Inflammatory macrophage (primary cell): ENCODE measurements at regions not wholly inside any gene's neighbourhood (a gene's known extent, or its start where the extent isn't known, plus 50 kb on each side); places are given as distances from the start of the nearest gene placed in this dataset.

Source experiments
- DNase-seq, 2 donors: peaks; one replicate each; pipeline ENCODE4 v3.0.0-alpha.2; 2020 to 2022

DNA sequence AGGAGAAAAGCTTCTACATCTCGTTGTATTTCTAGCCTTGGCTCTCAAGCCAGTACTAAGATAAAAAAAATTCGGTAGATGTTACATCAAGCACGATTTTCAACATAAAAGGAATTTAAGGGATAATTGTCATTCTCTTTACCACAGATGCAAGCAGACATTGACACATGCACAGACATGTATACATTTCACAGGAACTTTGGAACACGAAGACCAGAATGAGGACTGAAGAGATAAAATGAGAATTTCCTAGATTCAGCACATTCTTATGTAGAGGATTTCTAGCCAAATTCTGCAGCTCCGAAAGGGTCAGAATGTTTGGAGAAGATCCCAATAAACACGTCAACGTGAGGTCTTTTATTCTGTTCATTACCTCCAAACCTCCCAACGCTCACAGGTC is 284.5 kb upstream of the ARGLU1 start:
- no peak for DNase-seq

DNA sequence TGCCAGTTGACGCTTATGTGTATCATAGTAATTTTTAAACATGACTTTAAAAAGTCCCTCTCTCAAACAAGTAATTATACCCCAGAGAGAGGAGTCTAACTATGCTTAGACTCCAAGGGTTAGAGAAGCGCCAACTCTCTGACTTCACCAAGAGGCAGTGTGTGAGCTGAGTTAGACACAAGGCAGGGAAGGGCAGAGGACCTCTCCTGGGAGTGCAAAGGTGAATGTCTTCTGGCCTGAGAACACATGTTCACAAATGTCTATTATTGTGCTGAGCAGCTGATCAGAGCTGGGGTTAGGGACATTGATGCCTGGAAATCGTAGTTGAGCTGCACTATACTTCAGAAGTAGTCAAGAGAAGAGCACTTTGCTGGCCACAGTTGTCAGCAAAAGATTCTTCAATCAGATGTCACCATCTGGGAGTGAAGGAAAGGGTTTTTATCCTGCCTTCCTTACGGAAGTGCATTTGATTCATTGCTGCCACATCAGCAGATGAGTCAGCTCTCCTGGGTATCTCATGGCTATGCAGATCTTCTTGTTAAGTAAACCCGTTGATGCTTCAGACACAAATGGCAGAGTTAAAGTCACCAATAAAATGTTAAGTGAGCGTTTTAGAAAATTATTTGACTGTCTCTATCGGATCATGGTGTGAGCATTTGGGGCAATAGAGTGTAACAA is 283.2 kb upstream of the ARGLU1 start:
- no peak for DNase-seq

DNA sequence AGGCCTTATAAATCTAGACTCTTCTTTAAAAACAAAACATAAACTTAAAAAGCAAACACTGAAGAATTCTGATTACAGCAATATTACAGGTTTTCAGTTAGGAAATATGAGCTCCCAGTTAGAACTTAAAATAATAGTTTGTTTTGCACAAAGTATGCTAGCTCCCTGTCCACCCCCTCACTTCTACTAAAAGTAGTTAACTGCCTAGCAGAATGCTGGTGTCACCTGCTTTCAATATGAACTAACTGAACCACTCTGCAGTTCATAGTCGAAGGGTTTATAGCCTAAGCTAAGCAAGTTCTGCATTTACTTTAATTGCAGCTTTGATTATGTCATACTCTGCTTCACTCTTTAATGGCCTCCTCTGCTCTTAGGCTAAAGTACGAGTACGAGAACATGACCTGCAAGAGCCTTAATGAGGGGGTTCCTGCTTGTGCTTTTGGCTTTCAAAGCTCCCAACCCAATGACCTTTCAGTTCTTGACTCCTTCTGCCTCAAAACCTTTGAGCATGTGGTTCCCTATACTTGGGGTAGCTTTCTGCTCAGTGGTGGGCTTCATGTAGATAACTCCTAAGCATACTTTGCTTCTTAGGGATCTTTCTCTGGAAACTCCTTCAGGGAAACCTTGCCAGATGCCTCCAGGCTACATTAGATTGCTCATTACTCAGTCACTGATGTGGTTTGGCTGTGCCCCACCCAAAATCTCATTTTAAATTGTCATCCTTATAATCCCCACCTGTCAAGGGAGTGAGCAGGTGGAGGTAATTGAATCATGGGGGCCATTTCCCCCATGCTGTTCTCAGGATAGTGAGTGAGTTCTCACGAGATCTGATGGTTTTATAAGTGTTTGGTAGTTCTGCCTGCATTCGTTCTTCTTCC is 278.9 kb upstream of the ARGLU1 start:
- DNase-seq, result no peak

DNA sequence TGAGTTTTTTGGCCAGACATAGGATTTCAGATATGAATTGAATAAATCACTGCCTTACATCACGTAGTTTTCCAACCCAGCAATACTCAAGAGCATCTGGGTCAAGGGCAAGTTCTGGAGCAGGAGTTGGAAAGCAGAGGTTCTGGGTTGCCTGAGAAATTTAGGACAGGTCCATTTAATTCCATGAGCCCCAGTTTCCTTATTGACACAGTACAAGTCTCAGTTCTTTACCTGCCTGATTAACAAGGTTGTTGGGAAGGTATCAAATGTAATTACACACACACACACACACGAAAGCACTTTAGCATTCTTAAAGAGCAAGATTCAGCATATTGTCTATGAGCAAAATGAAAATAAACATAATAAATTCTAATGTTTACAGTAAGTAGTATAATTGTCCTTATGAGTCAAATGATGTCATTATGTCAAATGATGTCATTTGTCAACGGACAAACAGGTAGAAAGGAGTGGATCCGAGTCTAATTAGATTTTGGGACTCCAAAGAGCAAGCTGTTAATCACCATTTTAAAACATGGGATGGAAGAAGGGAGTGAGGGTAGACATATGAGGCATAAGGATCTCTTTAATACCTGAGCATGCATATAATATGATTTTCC is 268.4 kb upstream of the ARGLU1 start:
- no peak for DNase-seq

DNA sequence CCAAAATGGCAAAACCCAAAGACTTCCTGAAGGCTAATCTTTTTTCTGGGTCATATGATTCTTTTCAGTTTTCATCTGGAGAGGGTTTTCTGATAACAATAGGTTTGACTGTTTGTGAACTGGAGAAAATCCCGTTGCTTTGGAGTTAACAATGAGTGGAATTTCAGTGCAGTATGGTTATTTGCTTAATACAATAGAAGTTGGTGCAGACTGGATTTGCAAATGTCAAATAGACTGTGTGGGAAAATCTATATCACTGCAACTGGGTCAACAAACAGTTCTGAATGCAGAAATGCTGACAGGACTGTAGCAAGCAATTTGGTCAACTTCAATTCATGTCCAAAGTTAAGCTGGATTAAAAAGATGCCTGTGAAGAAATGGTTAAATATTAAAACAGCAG is 267.5 kb upstream of the ARGLU1 start:
- no peak for DNase-seq

DNA sequence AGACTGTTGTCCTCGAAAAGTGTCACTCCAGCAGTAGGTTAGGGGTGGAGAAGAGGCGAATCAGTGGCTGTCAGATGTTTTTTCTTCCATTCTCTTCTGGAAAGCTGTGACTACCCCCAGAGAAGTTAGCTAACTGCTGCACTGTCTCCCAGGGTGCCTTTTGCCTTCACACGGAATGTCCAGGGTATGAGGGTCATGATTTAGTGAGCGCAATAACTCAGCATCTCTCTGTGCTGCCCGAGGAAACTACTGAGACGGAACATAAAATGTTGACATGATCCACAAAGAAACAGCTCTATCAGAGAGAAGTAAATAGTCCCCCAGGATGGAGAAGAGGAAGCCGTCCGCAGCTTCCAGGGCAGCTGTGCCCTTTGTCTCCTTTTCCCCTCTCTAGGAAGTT is 254.0 kb upstream of the ARGLU1 start:
- DNase-seq, result no peak

DNA sequence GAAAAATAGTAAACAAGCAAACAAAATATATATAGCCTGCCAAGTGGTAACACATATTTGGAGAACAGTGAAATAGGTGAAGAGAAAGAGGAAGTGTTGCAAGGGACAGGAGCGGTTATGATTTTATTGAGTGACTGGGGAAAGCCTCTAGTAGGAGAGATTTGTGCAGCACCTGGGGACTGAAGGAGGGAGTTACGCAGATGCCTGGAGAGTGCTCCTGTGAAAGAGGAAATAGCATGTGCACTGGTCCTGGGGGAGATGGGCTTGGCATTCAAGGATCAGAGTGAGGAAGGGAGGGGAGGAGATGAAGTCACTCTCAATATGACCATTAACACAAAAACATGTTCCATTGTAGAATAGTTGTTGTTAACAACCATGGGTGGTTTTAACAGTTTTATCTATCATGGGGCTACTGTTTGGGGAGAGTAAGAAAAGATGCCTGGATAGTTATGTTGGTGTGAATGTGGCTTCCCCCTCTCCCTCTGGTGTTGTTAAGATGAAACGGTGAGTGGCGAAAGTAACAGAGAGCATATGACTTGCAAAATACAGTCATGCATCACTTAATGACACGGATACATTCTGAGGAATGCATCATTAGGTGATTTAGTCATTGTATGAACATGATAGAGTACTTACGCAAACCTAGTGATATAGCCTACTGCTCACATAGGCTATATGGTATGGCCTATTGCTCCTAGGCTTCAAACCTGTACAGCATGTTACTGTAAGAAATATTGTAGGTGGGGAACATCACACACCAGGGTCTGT is 251.7 kb upstream of the ARGLU1 start:
- DNase-seq, result no peak

DNA sequence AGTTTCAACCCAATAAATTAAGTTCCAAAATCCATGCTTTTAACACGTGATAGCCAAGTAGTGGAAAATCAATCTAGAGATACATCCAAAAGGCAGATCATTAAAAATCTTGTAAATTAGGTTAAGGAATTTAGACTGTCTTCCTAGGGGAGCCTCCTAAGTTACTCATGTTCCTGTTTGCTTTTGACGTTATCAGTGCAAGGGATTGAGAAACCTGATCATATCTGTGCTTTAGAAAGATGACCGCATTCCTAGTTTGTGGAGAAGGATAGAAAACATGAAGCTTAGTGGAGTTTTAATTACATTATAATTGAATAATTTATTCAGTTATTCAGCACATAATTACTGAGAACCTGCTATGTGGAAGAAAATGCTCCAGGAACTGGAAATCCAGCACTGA is 251.0 kb upstream of the ARGLU1 start:
- DNase-seq, result no peak

DNA sequence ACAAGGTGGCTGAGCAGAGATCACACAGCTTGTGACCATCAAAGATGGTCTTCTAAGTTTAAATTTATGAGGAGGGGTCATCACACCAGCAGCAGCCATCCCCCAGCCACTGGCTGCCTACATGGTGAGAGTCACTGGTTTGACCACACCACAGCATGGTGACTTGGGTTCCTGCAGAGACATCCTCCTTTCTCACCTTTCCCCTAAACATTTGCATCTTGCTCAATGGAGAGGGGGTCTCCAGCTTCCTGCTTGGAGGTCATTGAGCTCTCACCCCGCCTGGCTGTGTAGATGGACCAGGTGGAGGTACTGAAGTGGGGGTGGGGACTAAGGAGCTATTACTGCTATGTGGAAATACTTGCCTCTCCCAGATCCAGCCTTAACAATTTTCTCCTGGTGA is 247.6 kb upstream of the ARGLU1 start:
- no peak for DNase-seq

DNA sequence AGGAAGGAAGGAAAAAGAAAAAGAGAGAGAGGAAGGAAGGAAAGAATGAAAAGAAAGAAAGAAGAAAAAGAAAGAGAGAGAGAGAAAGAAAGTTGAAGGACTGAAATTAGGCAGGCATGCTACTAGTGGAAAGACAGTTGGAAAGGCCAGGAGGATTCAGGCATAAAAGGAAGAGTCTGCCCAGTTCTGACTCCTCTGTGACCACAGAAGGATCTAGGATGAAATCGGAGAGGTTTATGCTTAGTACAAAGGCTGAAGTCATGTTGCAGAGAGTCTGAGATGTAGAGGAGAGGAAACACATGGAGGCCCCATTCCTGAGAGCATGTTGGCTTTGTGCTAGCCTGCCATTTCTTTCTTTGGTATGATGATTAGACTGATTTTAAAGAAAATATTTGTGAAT is 246.5 kb upstream of the ARGLU1 start:
- no peak for DNase-seq

DNA sequence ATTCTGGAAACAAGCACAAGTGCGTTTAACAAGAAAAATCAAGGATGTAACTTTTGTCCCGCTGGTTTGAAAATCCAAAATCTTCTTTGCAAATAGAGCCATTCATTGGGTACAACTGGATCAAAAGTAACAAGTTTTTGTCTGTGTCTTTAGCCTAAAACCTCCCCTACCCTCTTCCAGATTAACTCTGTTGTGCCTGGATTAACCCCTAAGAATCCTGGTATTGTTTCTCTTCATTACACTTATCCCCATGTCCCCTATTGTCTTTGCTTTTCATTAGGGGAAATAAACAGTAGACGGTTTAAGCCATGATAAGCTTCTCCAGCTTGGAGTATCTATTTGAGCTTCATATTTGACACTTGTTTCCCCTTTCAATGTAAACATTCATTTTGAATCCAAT is 242.1 kb upstream of the ARGLU1 start:
- DNase-seq, result no peak

DNA sequence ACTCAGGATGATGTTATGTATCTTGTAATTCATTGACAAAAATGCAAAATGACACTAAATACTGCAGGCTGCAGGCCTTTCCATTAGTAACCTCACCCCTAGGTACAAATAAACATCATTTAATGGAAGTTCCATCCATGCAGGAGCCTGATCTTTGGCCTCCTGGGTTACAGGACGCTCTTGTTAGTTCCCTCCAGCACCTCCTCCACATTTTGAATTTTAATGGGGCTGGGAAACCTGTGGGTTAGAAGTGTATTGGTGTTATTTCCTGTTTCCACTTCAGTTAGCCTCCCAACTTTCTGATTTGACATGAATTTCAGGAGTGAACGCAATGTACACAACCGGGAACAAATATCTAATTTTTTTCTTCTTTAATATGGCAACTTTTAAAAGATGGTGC is 237.1 kb upstream of the ARGLU1 start:
- no peak for DNase-seq

DNA sequence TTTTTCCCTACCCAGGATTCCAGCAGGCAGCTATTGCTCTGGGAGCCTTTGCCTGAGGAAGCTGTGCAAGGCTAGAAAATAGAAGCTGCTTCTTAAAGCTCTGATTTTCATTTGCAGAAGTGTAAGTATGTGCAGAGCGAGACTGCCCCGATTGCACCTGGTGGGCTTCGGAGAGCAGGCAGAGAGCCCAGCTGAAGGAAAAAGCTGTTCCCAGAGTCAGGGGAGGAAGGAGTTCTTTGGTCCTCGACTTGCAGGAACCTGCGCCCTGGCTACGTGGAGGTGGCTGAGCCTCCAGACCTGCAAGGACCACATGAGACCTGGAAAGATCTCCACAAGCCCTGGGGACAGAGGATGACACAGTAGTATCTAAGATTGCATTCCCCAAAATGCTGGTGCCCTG is 235.0 kb upstream of the ARGLU1 start:
- DNase-seq, result no peak

DNA sequence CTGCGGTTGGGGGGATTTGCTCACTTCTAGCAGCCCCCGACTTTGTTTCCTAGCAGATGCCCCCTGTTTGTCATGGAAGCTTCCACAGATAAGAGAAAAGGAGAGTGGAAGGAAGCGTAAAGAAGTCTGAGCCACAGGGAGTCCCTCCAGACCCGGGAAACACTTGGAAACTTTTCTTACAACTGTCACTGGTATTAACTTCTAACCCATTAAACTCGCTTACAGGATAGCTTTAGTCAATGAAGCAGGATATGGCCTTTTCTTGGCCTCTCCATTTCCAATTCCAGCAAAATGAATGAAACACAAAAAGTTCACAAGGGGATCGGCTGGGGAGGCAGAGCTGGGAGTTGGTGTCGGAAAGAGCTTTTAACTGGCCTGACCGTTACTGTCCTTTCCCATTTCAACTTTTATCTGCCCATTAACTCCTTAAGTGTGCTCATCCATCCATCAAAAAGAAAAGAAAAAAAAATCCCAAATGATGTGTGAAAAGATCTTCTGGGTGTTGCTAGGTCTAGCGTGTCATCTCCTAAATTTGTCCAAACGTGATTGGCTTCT is 231.9 kb upstream of the ARGLU1 start:
- no peak for DNase-seq

DNA sequence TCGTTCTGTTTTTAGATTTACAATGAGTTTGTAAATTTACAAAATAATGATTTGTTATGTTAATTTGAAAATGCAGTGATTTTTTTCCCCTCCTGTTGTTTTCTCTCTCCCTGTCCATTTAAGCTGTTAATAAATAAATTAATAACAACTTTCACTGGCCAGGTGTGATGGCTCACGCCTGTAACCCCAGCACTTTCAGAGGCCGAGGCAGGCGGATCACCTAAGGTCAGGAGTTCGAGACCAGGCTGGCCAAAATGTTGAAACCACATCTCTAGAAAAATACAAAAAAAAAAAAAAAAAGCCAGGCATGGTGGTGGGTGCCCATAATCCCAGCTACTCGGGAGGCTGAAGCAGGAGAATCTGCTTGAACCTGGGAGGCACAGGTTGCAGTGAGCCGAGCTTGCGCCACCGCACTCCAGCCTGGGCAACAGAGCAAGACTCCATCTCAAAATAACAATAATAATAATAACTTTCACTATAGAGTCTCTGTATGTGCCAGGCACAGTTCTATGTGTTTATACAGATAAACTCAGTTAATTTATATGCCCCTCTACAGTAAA is 229.2 kb upstream of the ARGLU1 start:
- DNase-seq, result no peak

DNA sequence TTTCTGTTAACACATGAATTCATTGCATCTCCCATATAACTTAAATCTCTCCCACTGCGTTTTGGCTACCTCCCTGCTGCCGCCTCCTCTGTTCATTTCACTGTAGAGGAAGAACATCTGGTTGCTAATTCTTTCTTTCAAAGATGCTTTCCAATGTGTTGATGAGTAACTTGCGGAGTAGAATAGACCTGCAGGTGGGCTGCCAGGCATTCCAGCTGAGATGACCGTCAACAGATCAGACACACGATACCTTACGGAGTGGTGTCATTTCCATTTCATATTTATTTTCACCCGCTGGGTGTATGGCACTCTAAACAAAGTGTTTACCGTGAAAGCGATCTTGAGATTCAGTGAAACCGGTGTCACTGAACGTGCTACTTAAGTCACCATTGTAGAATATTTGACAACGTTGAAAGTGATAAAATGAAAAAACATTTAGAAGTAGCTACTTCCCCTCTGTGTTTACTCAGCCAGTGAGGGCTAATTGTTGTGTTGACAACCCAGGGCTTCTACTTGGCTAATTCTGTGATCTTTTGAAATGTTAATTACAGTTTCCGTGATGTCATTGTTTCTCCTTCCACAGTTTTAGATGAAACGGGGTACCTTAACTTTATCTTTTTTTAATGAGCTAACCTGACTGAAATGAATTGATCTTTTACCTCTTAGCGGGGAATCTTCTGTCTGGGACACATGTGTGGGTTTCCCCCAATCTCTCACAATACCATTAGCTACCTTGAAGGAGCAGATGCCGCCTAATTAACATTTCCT is 228.5 kb upstream of the ARGLU1 start:
- no peak for DNase-seq

DNA sequence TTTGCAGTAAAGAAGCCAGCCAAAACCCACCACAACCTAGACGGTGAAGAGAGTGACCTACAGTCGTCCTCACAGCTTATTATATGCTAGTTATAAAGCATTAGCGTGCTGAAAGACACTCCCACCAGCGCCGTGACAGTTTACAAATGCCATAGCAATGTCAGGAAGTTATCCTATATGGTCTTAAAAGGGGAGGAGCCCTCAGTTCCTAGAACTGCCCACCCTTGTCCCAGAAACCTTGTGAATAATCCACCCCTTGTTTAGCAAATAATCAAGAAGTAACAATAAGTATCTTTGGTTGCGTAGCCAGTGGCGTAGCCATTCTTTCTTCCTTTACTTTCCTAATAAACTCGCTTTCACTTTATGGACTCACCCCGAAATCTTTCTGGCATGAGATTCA is 227.9 kb upstream of the ARGLU1 start:
- DNase-seq, result peak; percentile 15 to 35

DNA sequence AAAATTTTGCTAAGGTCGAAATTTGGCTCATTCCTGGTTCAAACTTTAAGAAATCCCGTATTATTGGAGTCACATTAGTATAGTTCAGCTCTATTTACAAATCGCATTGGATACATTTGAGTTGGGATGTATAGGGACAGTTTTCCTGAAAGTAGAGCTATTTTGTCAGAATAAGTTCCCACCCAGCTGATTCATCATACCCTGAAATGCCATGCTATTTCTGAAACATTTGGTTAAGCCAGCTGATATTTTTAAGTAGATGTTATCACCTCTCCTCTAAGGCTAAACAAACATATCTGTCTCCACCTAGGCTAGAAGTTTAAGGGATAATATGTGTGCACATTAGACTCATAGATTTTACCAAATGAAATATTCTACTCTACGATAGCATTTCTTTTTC is 226.2 kb upstream of the ARGLU1 start:
- DNase-seq, result no peak

DNA sequence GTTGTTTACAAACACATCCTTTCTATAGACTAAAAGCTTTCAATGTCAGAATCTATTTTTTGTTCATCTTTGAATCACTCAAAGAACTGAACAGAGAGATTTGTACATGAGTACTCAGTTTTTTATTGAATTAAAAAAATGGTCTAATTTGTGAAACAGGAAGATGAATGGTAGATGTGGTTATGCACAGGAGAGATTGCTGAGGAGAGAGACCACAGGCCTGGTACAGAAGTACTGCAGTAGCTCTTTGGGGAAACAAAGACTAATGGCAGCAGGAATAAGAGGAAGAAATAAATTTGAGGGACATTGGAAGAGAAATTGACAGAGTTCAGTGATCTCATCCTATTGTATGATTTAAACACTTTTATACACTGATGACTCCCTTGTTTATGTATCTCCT is 222.0 kb upstream of the ARGLU1 start:
- no peak for DNase-seq

DNA sequence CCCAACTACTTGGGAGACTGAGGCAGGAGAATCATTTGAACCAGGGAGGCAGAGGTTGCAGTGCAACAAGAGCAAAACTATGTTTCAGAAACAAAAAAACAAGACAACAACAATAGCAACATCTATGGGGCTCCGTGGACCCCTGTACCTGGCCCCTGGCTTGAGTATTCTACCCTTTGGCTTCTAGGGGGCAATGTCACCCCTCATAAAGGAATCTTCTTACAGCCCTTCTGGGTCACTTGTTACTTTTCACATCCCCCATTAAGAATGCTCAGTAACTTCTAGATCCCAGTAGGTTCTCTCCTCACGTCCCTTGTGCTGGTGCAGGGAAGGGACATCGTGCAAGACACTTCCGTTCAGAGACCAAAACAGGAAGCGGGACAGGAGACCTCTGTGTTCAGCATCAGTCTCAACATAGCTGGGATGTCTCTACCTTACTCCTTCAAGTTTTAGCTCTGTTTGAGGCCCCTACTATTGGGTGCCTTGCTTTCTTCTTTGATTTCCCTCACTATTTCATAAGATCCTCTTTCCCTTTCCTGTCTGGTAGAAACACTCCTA is 218.1 kb upstream of the ARGLU1 start:
- DNase-seq, result peak; percentile 40 to 49

DNA sequence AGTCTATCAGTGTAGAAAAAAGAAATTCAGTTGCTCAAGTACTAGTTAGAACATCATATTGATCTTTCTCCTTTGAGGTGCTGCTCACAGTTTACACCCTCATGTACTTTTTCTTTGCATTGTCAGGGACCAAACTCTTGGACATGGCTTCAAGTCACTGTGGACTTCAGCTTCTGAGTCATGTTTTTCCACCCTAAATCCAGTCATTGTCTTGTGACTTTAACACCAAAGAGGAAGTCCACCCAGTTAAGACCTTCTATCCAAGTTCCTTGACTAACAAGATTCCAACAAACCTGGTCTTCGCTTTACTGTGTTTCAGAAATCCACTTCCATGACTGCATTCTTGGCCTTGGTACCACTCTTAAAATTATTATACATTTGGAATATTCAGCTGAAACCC is 206.7 kb upstream of the ARGLU1 start:
- peak; percentile 25 to 51 for DNase-seq
